SK-N-SH treated with all-trans-retinoic acid at 6 μM for 48 hours (cell line): ENCODE measurements at regions not wholly inside any gene's neighbourhood (a gene's known extent, or its start where the extent isn't known, plus 50 kb on each side); places are given as distances from the start of the nearest gene placed in this dataset.

Experiments used
- ATAC-seq: fragments of 200-7000 bp; cut with Tn5 transposase; 3 replicates; pipeline ENCODE4 v1.9.1; 2020; ENCODE audit warnings: mild to moderate bottlenecking, moderate library complexity
- ARNTL ChIP-seq: fragments of 450-650 bp; formaldehyde crosslinking; IDR thresholded peaks from 2 replicates; pipeline ENCODE4 v1.5.0; 2020; ENCODE audit warnings: low read depth, mild to moderate bottlenecking, moderate library complexity, borderline replicate concordance
- BACH2 ChIP-seq: fragments of 250-450 bp; sonication (Bioruptor Pico); IDR thresholded peaks from 2 replicates; pipeline ENCODE4 v1.9.0; 2021; ENCODE audit warnings: mild to moderate bottlenecking, borderline replicate concordance
- CREB5 ChIP-seq: fragments of 250-450 bp; sonication (Bioruptor Pico); IDR thresholded peaks from 2 replicates; pipeline ENCODE4 v1.5.1; 2020; ENCODE audit warnings: low read depth, mild to moderate bottlenecking, moderate library complexity
- CSDC2 ChIP-seq: fragments of 250-450 bp; sonication (Bioruptor Pico); IDR thresholded peaks from 2 replicates; pipeline ENCODE4 v1.5.0; 2020; ENCODE audit warnings: mild to moderate bottlenecking, moderate library complexity
- CSRNP3 ChIP-seq: fragments of 250-450 bp; sonication (Bioruptor Pico); IDR thresholded peaks from 2 replicates; pipeline ENCODE4 v1.5.1; 2021; ENCODE audit warnings: mild to moderate bottlenecking, moderate library complexity
- ESRRG ChIP-seq: fragments of 250-450 bp; sonication (Bioruptor Pico); IDR thresholded peaks from 2 replicates; pipeline ENCODE4 v1.6.1; 2021; ENCODE audit warnings: mild to moderate bottlenecking
- GLIS3 ChIP-seq: fragments of 250-450 bp; sonication (Bioruptor Pico); IDR thresholded peaks from 2 replicates; pipeline ENCODE4 v1.5.0; 2020; ENCODE audit warnings: mild to moderate bottlenecking, moderate library complexity
- ISL1 ChIP-seq: fragments of 250-450 bp; sonication (Bioruptor Pico); IDR thresholded peaks from 2 replicates; pipeline ENCODE4 v2.1.2; 2022; ENCODE audit warnings: mild to moderate bottlenecking, moderate library complexity
- OSR1 ChIP-seq: fragments of 250-450 bp; sonication (Bioruptor Pico); IDR thresholded peaks from 2 replicates; pipeline ENCODE4 v1.8.0; 2022; ENCODE audit warnings: moderate library complexity, mild to moderate bottlenecking, inconsistent platforms
- PATZ1 ChIP-seq: fragments of 250-450 bp; sonication (Bioruptor Pico); IDR thresholded peaks from 2 replicates; pipeline ENCODE4 v1.8.0; 2020; ENCODE audit warnings: mild to moderate bottlenecking, moderate library complexity, borderline replicate concordance
- POU6F1 ChIP-seq: fragments of 250-450 bp; sonication (Bioruptor Pico); IDR thresholded peaks from 2 replicates; pipeline ENCODE4 v1.8.0; 2021; ENCODE audit warnings: low read depth, mild to moderate bottlenecking, moderate library complexity, borderline replicate concordance
- SNAI2 ChIP-seq: fragments of 250-450 bp; sonication (Bioruptor Pico); IDR thresholded peaks from 2 replicates; pipeline ENCODE4 v1.5.0; 2020; ENCODE audit warnings: mild to moderate bottlenecking, moderate library complexity
- TCF4 ChIP-seq: fragments of 250-450 bp; sonication (Bioruptor Pico); IDR thresholded peaks from 2 replicates; pipeline ENCODE4 v1.8.0; 2021; ENCODE audit warnings: mild to moderate bottlenecking, moderate library complexity, borderline replicate concordance
- TOX ChIP-seq: fragments of 250-450 bp; sonication (Bioruptor Pico); IDR thresholded peaks from 2 replicates; pipeline ENCODE4 v1.8.0; 2021; ENCODE audit warnings: mild to moderate bottlenecking, moderate library complexity, borderline replicate concordance
- ZC3H10 ChIP-seq: fragments of 250-450 bp; sonication (Bioruptor Pico); IDR thresholded peaks from 2 replicates; pipeline ENCODE4 v1.5.1; 2021; ENCODE audit warnings: mild to moderate bottlenecking, moderate library complexity
- ZFP3 ChIP-seq: fragments of 250-450 bp; sonication (Bioruptor Pico); IDR thresholded peaks from 2 replicates; pipeline ENCODE4 v1.5.0; 2020; ENCODE audit warnings: mild to moderate bottlenecking, moderate library complexity
- ZNF70 ChIP-seq: fragments of 450-650 bp; formaldehyde crosslinking; IDR thresholded peaks from 2 replicates; pipeline ENCODE4 v1.5.0; 2020; ENCODE audit warnings: mild to moderate bottlenecking, moderate library complexity

GRCh38 chr4:179831274-179831673 is 2389.0 kb upstream of the AGA start:
- TF ChIP-seq ARNTL (CRISPR knock-in tag) (no peak), ZC3H10 (no peak)
- TF ChIP-seq, all 23 proteins: peak for 0
- no peak for ATAC-seq

- no peak for ATAC-seq
- TF ChIP-seq ZC3H10 (no peak), SNAI2 (CRISPR knock-in tag) (no peak), TCF4 (CRISPR knock-in tag) (no peak), CSDC2 (no peak), GLIS3 (CRISPR knock-in tag) (no peak), ISL1 (CRISPR knock-in tag) (no peak), ZFP3 (CRISPR knock-in tag) (no peak), BACH2 (CRISPR knock-in tag) (no peak), CSRNP3 (CRISPR knock-in tag) (no peak), PATZ1 (CRISPR knock-in tag) (no peak)
Measured at GRCh38 chr4:179836179-179837075, 2394.2 kb upstream of the AGA start.

- TF ChIP-seq ZC3H10 = no peak
- TF ChIP-seq ESRRG (CRISPR knock-in tag) = no peak
- no peak for TF ChIP-seq ZFP3 (CRISPR knock-in tag)
- no peak for TF ChIP-seq POU6F1
- TF ChIP-seq PATZ1 (CRISPR knock-in tag) = no peak
- no peak for TF ChIP-seq TOX (CRISPR knock-in tag)
- TF ChIP-seq ZNF70 (CRISPR knock-in tag) = no peak
- no peak for TF ChIP-seq BACH2 (CRISPR knock-in tag)
- ATAC-seq = no peak
Measured at GRCh38 chr4:179843370-179843769, 2399.8 kb upstream of the TENM3 start.

- no peak for TF ChIP-seq TCF4 (CRISPR knock-in tag)
- TF ChIP-seq SNAI2 (CRISPR knock-in tag) = no peak
- no peak for TF ChIP-seq ZC3H10
- no peak for TF ChIP-seq OSR1 (CRISPR knock-in tag)
- ATAC-seq = peak; percentile 30; the same call in 1 of the 3 replicates
Measured at GRCh38 chr4:179855469-179855868, 2387.7 kb upstream of the TENM3 start.

- ATAC-seq = no peak
- no peak for TF ChIP-seq TCF4 (CRISPR knock-in tag)
- no peak for TF ChIP-seq ARNTL (CRISPR knock-in tag)
- TF ChIP-seq CSDC2 = no peak
- no peak for TF ChIP-seq SNAI2 (CRISPR knock-in tag)
- no peak for TF ChIP-seq ZNF70 (CRISPR knock-in tag)
- TF ChIP-seq CREB5 (CRISPR knock-in tag) = no peak
Measured at GRCh38 chr4:179858221-179858620, 2385.0 kb upstream of the TENM3 start.
